WERI-Rb-1 (cell line): ENCODE measurements at regions not wholly inside any gene's neighbourhood (a gene's known extent, or its start where the extent isn't known, plus 50 kb on each side); places are given as distances from the start of the nearest gene placed in this dataset.

Source experiments
- DNase-seq: peaks from one replicate; pipeline ENCODE4 v3.0.0-alpha.2; 2020
- H3K27ac ChIP-seq: fragments of 250-450 bp; sonication (Bioruptor Pico); 2 replicates; pipeline ENCODE4 v1.5.1; 2020; ENCODE audit warnings: mild to moderate bottlenecking, moderate library complexity
- H3K27me3 ChIP-seq: fragments of 250-450 bp; sonication (Bioruptor Pico); 2 replicates; pipeline ENCODE4 v1.5.1; 2021; ENCODE audit warnings: mild to moderate bottlenecking, low read depth, moderate library complexity; ENCODE audit not compliant: insufficient read depth, severe bottlenecking
- H3K36me3 ChIP-seq: fragments of 250-450 bp; sonication (Bioruptor Pico); 2 replicates; pipeline ENCODE4 v1.5.1; 2020; ENCODE audit warnings: mild to moderate bottlenecking, moderate library complexity
- H3K4me3 ChIP-seq: 2 replicates; pipeline ENCODE4 v1.5.1; 2011; ENCODE audit warnings: low read depth, mild to moderate bottlenecking, control low read depth, low read length
- H3K9me3 ChIP-seq: fragments of 250-450 bp; sonication (Bioruptor Pico); 2 replicates; pipeline ENCODE4 v1.5.1; 2021; ENCODE audit warnings: mild to moderate bottlenecking, moderate library complexity; ENCODE audit not compliant: severe bottlenecking
- CTCF ChIP-seq: IDR thresholded peaks from 2 replicates; pipeline ENCODE4 v1.5.1; 2011; ENCODE audit warnings: low read depth, mild to moderate bottlenecking, control low read depth, inconsistent platforms, low read length

GRCh38 chr13:22137361-22138050 lies 466.6 kb downstream of the FGF9 start:
- Histone ChIP-seq H3K27me3 (peaks cover 95% of the 10 kb centered on the region), H3K36me3 (no peaks in the 10 kb centered on the region), H3K9me3 (no peaks in the 10 kb centered on the region), H3K4me3 (no peak overlapping the region), H3K27ac (no peak overlapping the region)
- no peak for TF ChIP-seq CTCF
- no peak for DNase-seq

DNA sequence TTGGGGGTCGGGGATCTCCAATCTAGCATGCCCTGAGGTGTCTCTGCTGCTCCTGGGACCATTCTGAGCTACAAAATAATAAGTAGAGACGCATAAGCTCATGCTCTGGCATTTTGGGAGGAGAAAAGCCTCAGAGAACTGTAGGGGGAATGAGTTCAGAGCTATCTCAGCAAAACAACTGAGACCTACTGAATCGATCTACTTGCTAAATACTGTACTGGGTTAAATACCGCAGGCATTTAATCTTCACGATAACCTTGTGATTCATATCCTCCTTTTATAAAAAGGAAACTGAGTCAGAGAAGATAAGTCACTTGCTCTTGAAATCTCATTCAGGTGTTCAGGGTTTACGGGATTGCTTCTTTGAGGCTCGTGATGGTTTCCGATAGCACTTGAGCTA lies 468.1 kb downstream of the FGF9 start:
- no peak for TF ChIP-seq CTCF
- DNase-seq = no peak
- Histone ChIP-seq H3K27me3 (peaks cover 96% of the 10 kb centered on the region), H3K4me3 (no peak overlapping the region), H3K9me3 (no peaks in the 10 kb centered on the region), H3K36me3 (no peaks in the 10 kb centered on the region), H3K27ac (no peak overlapping the region)

GRCh38 chr13:22141716-22142115 lies 470.8 kb downstream of the FGF9 start:
- no peaks in the 10 kb centered on the region for H3K9me3 ChIP-seq
- DNase-seq = no peak
- H3K27ac ChIP-seq = no peak overlapping the region
- peaks cover 89% of the 10 kb centered on the region for H3K27me3 ChIP-seq
- TF ChIP-seq CTCF = no peak
- no peaks in the 10 kb centered on the region for H3K36me3 ChIP-seq
- H3K4me3 ChIP-seq = no peak overlapping the region

GRCh38 chr13:22143671-22144070 lies 472.8 kb downstream of the FGF9 start:
- H3K27ac ChIP-seq = no peak overlapping the region
- H3K36me3 ChIP-seq = no peaks in the 10 kb centered on the region
- no peaks in the 10 kb centered on the region for H3K9me3 ChIP-seq
- H3K27me3 ChIP-seq = peaks cover 82% of the 10 kb centered on the region
- no peak for DNase-seq
- H3K4me3 ChIP-seq = no peak overlapping the region
- TF ChIP-seq CTCF = no peak

DNA sequence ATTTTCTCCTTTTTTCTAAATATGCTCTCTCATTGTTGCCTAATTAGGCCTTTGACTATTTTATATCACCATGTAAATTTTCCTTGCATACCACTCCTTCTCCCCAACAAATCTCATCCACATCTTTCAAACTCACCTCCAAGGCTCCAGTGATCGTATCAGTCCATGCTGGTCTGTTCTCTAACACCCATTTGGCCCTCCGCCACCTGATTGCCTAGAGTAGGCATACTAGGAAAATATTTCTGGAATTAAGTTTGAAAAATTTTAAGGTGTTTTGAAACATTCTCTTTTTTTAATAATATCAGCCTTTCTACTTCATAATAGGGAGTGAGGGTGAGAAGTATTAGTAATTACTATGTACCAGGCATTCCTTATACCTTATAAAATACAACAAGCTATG lies 473.9 kb downstream of the FGF9 start:
- no peak for DNase-seq
- Histone ChIP-seq H3K4me3 (no peak overlapping the region), H3K36me3 (no peaks in the 10 kb centered on the region), H3K27ac (no peak overlapping the region), H3K9me3 (no peaks in the 10 kb centered on the region), H3K27me3 (peaks cover 81% of the 10 kb centered on the region)
- TF ChIP-seq CTCF = no peak

- H3K27ac ChIP-seq = no peak overlapping the region
- peaks cover 81% of the 10 kb centered on the region for H3K27me3 ChIP-seq
- no peak for TF ChIP-seq CTCF
- no peaks in the 10 kb centered on the region for H3K9me3 ChIP-seq
- no peaks in the 10 kb centered on the region for H3K36me3 ChIP-seq
- DNase-seq = no peak
- H3K4me3 ChIP-seq = no peak overlapping the region
These were observed 477.3 kb downstream of the FGF9 start for GRCh38 chr13:22148187-22148586.
